Erythroblast (primary cell): ENCODE measurements at regions not wholly inside any gene's neighbourhood (a gene's known extent, or its start where the extent isn't known, plus 50 kb on each side); places are given as distances from the start of the nearest gene placed in this dataset.
A peak's percentile ranks its signal among the peaks of the same experiment; 100 is the strongest.

Experiments
- DNase-seq, 2 experiments: peaks; one replicate each; lab custom pipeline; 2025; lab: John Stamatoyannopoulos, UW
- GATA1 ChIP-seq: IDR thresholded peaks from 2 replicates; pipeline ENCODE4 v1.6.1; 2011; ENCODE audit warnings: low read depth, mild to moderate bottlenecking, control low read depth, low read length, moderate library complexity
- POLR2A ChIP-seq: IDR thresholded peaks from 2 replicates; pipeline ENCODE4 v1.6.1; 2011; ENCODE audit warnings: mild to moderate bottlenecking, low read length

DNA sequence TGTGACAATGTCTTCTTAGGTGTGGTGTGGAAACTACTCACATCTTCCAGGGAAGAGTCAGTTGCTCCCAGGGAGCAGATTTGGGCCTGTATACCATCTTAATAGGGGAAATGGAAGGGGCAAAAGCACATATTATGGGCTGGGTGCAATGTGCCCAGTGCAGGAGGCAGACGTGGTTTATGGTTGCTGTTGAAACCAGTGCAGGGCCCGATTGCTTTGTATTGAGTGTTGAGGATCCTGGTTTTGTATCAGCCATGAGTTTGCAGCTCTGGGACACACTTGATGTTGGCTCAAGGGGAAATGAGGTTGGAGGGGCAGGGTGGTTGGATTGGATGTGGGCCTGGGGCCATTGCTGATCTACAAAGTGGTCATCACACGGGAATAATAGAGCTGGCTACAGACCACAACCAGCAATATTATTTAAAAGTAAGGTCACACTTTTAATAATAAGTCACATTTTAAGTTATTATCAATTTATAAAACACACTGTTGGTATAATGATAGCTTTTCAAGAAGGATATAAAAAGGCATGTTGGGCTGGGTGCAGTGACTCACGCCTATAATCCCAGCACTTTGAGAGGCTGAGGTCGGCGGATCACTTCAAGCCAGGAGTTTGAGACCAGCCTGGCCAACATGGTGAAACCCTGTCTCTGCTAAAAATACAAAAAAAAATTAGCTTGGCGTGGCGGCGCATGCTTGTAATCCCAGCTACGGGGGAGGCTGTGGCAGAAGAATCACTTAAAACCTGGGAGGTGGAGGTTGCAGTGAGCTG is 302.4 kb downstream of the SEC14L1 start:
- no peak for DNase-seq
- TF ChIP-seq GATA1 (no peak), POLR2A (no peak)

DNA sequence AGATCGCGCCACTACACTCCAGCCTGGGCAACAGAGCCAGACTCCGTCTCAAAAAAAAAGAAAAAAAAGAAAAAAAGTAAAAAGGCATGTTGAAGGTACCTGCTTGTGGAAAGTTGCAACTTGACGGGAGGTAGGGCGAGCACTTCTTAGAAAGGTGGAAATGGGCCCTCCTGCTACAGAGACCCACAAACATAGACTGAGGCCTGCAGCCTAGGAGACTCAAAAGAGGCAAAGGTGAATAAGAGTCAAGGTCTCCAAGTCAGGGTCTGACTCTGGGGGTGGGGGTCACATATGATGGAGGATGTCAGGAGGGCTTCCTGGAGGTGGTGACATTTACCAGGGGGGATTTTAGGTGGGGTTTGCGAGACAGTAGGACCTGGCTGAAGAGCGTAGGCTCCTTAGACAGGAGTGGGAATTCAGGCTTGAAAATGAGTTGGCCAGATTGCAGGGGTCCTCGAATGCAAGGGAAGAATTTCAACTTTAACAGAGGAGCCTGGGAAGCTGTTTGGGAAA is 303.0 kb downstream of the SEC14L1 start:
- no peak for DNase-seq
- no peak for TF ChIP-seq GATA1

DNA sequence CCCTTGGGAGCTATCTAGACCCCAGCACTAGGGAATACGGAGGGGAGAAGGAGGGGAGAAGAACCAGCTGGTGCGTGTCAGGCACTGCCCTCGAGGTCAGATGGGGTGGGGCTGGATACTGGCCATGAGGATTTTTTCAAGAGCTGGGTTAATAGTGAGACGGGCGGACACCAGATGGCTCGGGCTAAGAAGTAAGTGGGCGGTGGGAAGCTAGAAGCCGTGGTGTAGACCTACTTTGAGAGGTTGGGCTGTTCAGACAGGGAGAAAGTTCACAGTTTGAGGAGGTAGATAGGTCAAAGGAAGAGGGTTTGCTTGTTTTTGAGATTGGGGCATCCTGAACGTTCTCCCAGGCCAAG is 303.8 kb downstream of the SEC14L1 start:
- no peak for TF ChIP-seq GATA1
- no peak for TF ChIP-seq POLR2A
- DNase-seq = no peak

DNA sequence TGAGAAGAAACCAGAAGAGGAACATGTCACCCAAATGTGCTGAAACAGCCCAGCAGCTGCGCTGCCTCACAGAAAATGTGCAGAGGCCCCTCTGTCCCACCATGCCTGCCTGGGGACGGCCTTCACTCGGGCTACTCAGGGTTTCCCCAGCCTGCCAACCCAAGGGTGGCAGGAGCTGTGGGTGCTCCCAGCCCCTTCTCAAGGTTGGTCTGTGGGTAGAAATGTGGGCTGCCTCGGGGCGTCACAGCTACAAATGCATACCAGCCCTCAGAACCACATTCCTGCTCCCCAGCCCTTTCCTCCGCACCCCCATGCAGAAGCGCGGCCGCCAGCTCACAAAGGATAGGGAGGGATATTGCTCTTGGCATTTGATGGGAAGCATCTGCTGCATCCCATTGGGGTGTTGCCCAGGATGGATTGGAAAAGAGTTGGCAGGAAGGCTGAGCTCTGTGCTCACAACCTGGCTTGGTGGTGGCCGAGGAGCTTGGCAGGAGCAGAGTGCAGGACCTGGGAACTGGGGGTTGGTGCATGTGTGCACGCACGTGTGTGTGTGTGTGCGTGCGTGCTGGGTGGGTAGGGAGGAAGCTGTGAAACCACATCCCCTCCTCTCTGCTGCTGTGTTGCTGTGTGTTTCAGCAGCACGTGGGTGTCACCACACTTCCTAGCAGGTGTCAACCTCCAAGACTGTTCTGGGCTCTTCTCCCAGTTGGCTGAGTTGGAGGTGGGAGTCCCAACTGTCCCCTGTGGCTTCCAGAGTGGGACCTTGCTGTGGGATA is 304.4 kb downstream of the SEC14L1 start:
- DNase-seq = no peak
- TF ChIP-seq POLR2A (no peak), GATA1 (no peak)

DNA sequence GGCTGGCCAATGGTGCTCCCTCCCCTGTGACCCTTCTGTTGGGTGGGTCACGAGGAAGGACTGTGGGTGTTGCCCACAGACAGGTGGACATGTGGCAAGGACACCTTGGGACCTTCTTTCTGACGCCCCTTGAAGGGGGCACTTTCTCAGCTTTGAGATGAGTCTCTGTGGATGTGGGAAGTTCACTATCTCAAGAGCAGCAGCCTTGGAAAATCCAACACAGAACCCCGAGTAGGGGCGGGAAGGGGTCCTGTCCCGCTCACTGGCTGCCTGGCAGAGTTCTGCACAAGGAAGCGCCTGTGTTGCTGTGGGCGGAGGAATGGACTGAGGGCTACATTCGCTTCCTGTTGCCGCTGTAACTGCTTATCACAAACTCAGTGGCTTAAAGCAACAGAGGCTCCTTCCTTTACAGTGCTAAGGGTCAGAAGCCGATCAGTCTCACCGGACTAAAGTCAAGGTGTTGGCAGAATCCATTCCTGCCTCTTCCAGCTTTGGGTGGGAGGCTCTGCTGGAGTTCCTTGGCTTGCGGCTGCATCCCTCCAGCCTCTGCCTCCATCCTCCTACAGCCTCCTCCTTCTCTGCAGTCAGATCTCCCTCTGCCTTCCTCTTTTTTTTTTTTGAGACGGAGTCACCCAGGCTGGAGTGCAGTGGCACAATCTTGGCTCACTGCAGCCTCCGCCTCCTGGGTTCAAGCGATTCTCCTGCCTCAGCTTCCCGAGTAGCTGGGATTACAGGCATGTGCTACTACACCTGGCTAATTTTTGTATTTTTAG is 305.2 kb downstream of the SEC14L1 start:
- DNase-seq = peak; percentile 26 to 40
- TF ChIP-seq POLR2A = no peak
- TF ChIP-seq GATA1 = no peak

DNA sequence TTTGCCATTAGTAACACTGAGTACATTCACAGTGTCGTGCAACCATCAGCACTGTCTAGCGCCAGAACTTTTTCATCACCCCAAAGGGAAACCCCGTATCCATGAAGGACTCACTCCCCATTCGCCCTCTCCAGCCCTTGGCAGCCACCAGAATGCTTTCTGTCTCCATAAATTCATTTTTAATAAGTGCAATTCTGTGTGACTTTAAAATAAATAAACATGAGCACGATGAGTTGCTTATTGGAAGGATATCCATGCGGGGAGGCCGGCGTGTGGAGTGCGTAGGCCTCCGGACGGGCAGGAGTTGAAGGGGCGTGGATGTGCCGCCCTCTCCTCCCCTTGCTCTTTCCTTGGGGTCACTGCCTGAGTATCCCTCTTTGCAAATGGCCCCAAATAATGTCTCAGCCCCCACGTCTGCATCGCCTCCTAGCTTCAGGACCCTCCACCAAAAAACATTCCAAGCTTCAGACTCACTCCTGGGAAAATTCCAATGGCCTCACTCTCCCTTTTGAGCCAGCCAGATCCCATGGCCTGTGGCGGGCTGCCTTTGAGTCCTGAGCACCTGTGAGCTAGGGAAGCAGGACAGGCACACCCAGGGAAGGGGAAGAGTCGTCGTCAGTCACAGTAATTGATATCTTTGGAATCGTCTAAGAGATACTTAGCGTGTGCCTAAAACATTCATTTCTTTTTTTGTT is 306.3 kb downstream of the SEC14L1 start:
- TF ChIP-seq POLR2A (no peak), GATA1 (no peak)
- DNase-seq = no peak

DNA sequence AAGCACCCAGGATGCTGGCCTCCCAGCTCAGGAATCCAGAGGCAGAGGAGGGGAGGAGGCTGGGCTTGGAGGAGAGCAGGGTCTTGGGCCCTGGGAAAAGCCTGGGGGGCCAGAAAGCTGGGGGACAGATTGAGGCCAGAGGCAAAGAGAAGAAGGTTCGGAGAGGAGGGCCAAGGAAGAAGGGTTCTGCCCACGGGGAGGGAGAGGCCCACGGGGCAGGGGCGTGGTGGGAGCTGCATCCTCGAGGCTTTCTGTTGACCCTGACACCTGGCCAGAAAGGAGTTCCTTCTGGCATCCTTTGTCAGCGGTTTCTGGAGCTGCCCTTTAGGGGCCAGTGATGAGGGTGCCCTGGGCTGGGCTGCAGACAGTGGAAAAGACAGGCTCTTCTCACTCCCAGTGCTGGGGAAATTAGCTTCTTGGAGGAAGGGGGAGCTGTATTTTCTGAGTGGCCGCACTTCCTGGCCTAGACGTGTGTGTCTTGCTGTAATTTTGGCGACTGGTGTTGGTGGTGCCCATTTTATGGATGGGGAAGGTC is 308.7 kb downstream of the SEC14L1 start:
- no peak for DNase-seq
- TF ChIP-seq POLR2A (no peak), GATA1 (no peak)

DNA sequence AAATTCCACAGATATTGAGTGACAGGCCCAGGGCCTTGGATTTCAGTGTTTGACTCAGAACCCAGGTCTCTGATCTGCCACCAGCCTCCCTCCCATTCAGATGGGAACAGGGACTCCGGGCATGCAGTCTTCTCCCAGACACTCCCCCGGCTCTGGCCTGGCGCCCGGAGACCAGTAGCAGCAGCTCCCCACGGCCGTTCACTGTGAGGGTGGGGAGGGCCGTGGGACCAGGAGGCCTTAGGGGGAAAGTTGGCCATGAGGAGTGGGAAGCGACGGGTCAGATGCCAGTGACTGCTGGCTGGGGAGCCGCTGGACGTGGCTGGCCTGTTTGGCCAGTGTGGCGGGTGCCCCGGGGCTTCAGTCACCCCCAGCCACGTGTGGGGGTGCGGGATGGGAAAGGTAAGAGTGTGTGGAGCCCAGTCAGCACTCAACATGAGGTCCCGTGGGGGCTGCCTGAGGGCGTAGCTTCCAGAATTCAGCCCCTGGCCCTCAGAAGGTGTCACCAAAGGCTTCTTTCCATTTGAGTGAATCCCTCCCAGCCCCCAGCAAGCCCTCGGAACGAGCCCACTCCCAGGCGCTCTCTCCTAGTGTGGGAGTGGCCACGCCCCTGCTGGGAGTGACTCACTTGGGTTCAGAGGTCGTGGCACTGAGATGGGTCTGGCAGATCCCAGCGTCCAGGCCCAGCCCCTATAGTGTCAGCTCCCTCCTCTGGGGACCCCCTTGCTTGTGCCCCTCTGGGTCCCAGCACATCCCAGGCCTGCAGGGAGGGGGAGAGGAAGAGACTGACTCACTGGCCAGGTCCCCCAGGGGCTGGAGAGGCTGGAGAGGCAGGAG is 309.4 kb downstream of the SEC14L1 start:
- TF ChIP-seq GATA1 = no peak
- TF ChIP-seq POLR2A = no peak
- DNase-seq = peak in 1 of 2 experiments; percentile 27

DNA sequence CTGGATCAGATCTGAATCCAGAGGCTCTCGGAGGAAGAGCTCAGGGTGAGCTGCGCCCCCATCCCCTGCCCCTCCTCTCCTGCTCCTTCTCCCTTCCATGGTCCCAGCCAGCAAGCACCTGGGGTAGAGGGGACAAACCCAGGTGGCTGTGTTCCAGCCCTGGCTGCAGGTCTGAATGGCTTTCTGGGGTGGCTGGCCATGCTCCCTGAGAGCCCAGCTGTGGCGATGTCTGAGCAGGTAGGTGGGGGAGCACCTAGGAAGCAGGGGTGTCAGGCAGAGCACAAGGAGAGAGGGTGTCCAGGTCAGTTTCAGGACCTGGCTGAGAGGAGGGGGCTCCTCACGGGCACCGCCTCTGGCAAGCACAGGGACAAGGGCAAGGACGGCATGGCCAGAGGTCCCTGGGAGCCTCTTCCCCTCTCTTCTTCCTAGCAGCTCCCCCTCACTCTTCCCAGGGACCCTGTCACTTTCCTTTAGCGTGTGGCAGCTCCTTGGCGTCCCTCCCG is 310.0 kb downstream of the SEC14L1 start:
- DNase-seq = no peak

DNA sequence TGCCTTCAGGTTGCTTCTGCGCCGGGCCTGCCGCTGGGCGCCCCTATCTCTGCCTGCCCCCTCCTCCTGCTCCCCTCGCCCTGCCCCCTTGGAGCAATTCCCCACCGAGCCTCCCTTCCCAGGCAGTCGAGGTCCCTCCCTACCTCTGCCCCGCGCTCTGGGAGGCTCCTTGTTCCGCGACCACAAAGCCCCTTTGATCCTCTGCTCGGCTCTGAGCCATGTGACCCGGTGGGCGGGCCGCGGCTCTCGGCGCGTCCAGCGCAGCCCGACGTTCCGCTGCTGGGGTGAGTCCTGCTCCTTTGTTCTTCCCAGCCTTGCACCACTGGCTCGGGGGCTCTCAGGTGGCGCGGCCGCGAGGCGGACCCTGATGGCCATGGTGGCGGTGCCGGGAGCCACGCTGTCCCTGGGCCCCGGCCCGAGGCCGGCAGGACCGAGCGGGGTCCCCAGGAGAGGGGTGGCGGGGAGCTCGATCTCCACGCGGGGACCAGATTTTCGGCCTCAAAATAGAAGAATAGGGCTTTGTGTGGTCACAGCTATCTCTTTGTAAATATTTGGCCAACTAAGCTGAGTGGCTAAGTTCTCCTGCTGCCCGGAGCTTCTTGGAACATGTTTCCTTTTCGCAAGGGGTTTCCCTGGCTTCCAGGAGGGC is 310.6 kb downstream of the SEC14L1 start:
- peak; percentile 26 to 31 for DNase-seq
- TF ChIP-seq GATA1 (no peak), POLR2A (no peak)

More for the DNA sequence above, 310.0 kb downstream of the SEC14L1 start:
- no peak for TF ChIP-seq POLR2A
- no peak for TF ChIP-seq GATA1
